WTC11 (cell line): ENCODE measurements at regions not wholly inside any gene's neighbourhood (a gene's known extent, or its start where the extent isn't known, plus 50 kb on each side); places are given as distances from the start of the nearest gene placed in this dataset.
A peak's percentile ranks its signal among the peaks of the same experiment; 100 is the strongest.

Experiments
- ATAC-seq: fragments of 200-7000 bp; cut with Tn5 transposase; 2 replicates; pipeline ENCODE4 v1.10.0; 2021; ENCODE audit warnings: mild to moderate bottlenecking, moderate library complexity
- CTCF ChIA-PET: fragments of 300-600 bp; sonication (Branson Sonifier 250); formaldehyde crosslinking; loops from one replicate; lab custom pipeline; 2021; ENCODE audit warnings: antibody characterized with exemption; lab: Charles Lee
- POLR2A ChIA-PET: fragments of 350-600 bp; sonication (Branson Sonifier 250); formaldehyde crosslinking; loops from one replicate; lab custom pipeline; 2021; ENCODE audit warnings: antibody characterized with exemption; lab: Charles Lee
- DNase-seq: peaks from one replicate; pipeline ENCODE4 v3.0.0; 2021; ENCODE audit warnings: low spot score
- H3K27ac Mint-ChIP-seq: 2 replicates; pipeline ENCODE4 v1.8.0; 2021; ENCODE audit warnings: mixed read lengths
- H3K27me3 Mint-ChIP-seq: 2 replicates; pipeline ENCODE4 v1.8.0; 2021; ENCODE audit warnings: low read depth, mild to moderate bottlenecking, moderate library complexity, mixed read lengths
- H3K36me3 Mint-ChIP-seq: 2 replicates; pipeline ENCODE4 v1.8.0; 2021; ENCODE audit warnings: mixed read lengths
- H3K4me1 Mint-ChIP-seq: 2 replicates; pipeline ENCODE4 v1.8.0; 2022; ENCODE audit warnings: mixed read lengths
- H3K4me3 Mint-ChIP-seq: 2 replicates; pipeline ENCODE4 v1.8.0; 2021; ENCODE audit warnings: mild to moderate bottlenecking, moderate library complexity, mixed read lengths
- H3K9me3 Mint-ChIP-seq: 2 replicates; pipeline ENCODE4 v1.8.0; 2021; ENCODE audit warnings: mixed read lengths
- ATF2 ChIP-seq: sonication (generic); formaldehyde crosslinking; IDR thresholded peaks from 2 replicates; pipeline ENCODE4 v1.8.1; 2022; ENCODE audit warnings: low read depth, missing genetic modification reagents, borderline replicate concordance
- ATF6 ChIP-seq: sonication (generic); formaldehyde crosslinking; IDR thresholded peaks from 2 replicates; pipeline ENCODE4 v1.8.1; 2023; ENCODE audit warnings: mild to moderate bottlenecking, missing genetic modification reagents
- CBFB ChIP-seq: sonication (generic); formaldehyde crosslinking; IDR thresholded peaks from 2 replicates; pipeline ENCODE4 v1.8.1; 2022; ENCODE audit warnings: mild to moderate bottlenecking, low read depth, missing genetic modification reagents
- CREM ChIP-seq: sonication (generic); formaldehyde crosslinking; IDR thresholded peaks from 2 replicates; pipeline ENCODE4 v1.8.1; 2022; ENCODE audit warnings: mild to moderate bottlenecking, missing genetic modification reagents, moderate library complexity
- EMX1 ChIP-seq: fragments of 250-450 bp; sonication (Bioruptor Pico); IDR thresholded peaks from 2 replicates; pipeline ENCODE4 v1.8.0; 2021; ENCODE audit warnings: mild to moderate bottlenecking
- FOXK1 ChIP-seq: sonication (generic); formaldehyde crosslinking; IDR thresholded peaks from 2 replicates; pipeline ENCODE4 v1.8.0; 2022; ENCODE audit warnings: mild to moderate bottlenecking, moderate library complexity, missing genetic modification reagents
- GRHL2 ChIP-seq: fragments of 250-450 bp; sonication (Bioruptor Pico); IDR thresholded peaks from 2 replicates; pipeline ENCODE4 v1.8.0; 2022; ENCODE audit warnings: mild to moderate bottlenecking, moderate library complexity; ENCODE audit not compliant: insufficient replicate concordance, severe bottlenecking
- GTF2I ChIP-seq: fragments of 250-450 bp; sonication (Bioruptor Pico); conservative IDR thresholded peaks from 2 replicates; pipeline ENCODE4 v1.4.0; 2021; ENCODE audit warnings: mild to moderate bottlenecking
- HMGA2 ChIP-seq: fragments of 250-450 bp; sonication (Bioruptor Pico); IDR thresholded peaks from 2 replicates; pipeline ENCODE4 v1.4.0; 2021; ENCODE audit warnings: mild to moderate bottlenecking, moderate library complexity
- IRF2 ChIP-seq: sonication (generic); formaldehyde crosslinking; IDR thresholded peaks from 2 replicates; pipeline ENCODE4 v1.8.0; 2022; ENCODE audit warnings: low read depth, missing genetic modification reagents, borderline replicate concordance
- JUN ChIP-seq: sonication (generic); formaldehyde crosslinking; IDR thresholded peaks from 2 replicates; pipeline ENCODE4 v1.8.0; 2023; ENCODE audit warnings: mild to moderate bottlenecking, missing genetic modification reagents
- NFE2L1 ChIP-seq: sonication (generic); formaldehyde crosslinking; IDR thresholded peaks from 2 replicates; pipeline ENCODE4 v1.8.1; 2023; ENCODE audit warnings: missing genetic modification reagents
- PRDM15 ChIP-seq: sonication (generic); formaldehyde crosslinking; IDR thresholded peaks from 2 replicates; pipeline ENCODE4 v1.8.0; 2022; ENCODE audit warnings: missing genetic modification reagents
- PRRX2 ChIP-seq: fragments of 250-450 bp; sonication (Bioruptor Pico); IDR thresholded peaks from 2 replicates; pipeline ENCODE4 v1.8.0; 2021; ENCODE audit warnings: mild to moderate bottlenecking
- TCF7 ChIP-seq: sonication (generic); formaldehyde crosslinking; IDR thresholded peaks from 2 replicates; pipeline ENCODE4 v1.8.0; 2022; ENCODE audit warnings: mild to moderate bottlenecking, low read depth, missing genetic modification reagents, moderate library complexity
- TEAD4 ChIP-seq: sonication (generic); formaldehyde crosslinking; IDR thresholded peaks from 2 replicates; pipeline ENCODE4 v1.8.0; 2022; ENCODE audit warnings: mild to moderate bottlenecking, missing genetic modification reagents
- USF2 ChIP-seq: sonication (generic); formaldehyde crosslinking; IDR thresholded peaks from 2 replicates; pipeline ENCODE4 v1.8.1; 2023; ENCODE audit warnings: mild to moderate bottlenecking, missing genetic modification reagents, moderate library complexity
- ZBTB21 ChIP-seq: sonication (generic); formaldehyde crosslinking; IDR thresholded peaks from 2 replicates; pipeline ENCODE4 v1.8.1; 2023; ENCODE audit warnings: mild to moderate bottlenecking, missing genetic modification reagents, borderline replicate concordance
- ZNF138 ChIP-seq: sonication (generic); formaldehyde crosslinking; conservative IDR thresholded peaks from 2 replicates; pipeline ENCODE4 v1.8.1; 2022; ENCODE audit warnings: mild to moderate bottlenecking, moderate library complexity, missing genetic modification reagents
- TF ChIP-seq, protein P1 (sequence below): sonication (generic); formaldehyde crosslinking; IDR thresholded peaks from 2 replicates; pipeline ENCODE4 v1.8.1; 2022; ENCODE audit warnings: low read depth, mild to moderate bottlenecking, moderate library complexity, missing genetic modification reagents, borderline replicate concordance
- TF ChIP-seq, protein P2 (sequence below): sonication (generic); formaldehyde crosslinking; IDR thresholded peaks from 2 replicates; pipeline ENCODE4 v1.8.1; 2023; ENCODE audit warnings: mild to moderate bottlenecking, missing genetic modification reagents, moderate library complexity
- TF ChIP-seq, protein P3 (sequence below): fragments of 250-450 bp; sonication (Bioruptor Pico); IDR thresholded peaks from 2 replicates; pipeline ENCODE4 v1.8.0; 2021; ENCODE audit warnings: mild to moderate bottlenecking
- TF ChIP-seq, protein P4 (sequence below): sonication (generic); formaldehyde crosslinking; IDR thresholded peaks from 2 replicates; pipeline ENCODE4 v1.8.1; 2022; ENCODE audit warnings: mild to moderate bottlenecking, moderate library complexity, missing genetic modification reagents

- no peak overlapping the region for H3K27ac Mint-ChIP-seq
- no peaks in the 10 kb centered on the region for H3K36me3 Mint-ChIP-seq
- POLR2A ChIA-PET = no interaction called here
- TF ChIP-seq, protein P1, sequence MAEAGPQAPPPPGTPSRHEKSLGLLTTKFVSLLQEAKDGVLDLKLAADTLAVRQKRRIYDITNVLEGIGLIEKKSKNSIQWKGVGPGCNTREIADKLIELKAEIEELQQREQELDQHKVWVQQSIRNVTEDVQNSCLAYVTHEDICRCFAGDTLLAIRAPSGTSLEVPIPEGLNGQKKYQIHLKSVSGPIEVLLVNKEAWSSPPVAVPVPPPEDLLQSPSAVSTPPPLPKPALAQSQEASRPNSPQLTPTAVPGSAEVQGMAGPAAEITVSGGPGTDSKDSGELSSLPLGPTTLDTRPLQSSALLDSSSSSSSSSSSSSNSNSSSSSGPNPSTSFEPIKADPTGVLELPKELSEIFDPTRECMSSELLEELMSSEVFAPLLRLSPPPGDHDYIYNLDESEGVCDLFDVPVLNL (CRISPR knock-in tag) = no peak
- no peak for TF ChIP-seq PRRX2 (CRISPR knock-in tag)
- TF ChIP-seq, protein P2, sequence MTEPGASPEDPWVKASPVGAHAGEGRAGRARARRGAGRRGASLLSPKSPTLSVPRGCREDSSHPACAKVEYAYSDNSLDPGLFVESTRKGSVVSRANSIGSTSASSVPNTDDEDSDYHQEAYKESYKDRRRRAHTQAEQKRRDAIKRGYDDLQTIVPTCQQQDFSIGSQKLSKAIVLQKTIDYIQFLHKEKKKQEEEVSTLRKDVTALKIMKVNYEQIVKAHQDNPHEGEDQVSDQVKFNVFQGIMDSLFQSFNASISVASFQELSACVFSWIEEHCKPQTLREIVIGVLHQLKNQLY = no peak
- no peak for TF ChIP-seq TCF7 (CRISPR knock-in tag)
- TF ChIP-seq NFE2L1 = no peak
- TF ChIP-seq PRDM15 = no peak
- TF ChIP-seq CREM (CRISPR knock-in tag) = no peak
- TF ChIP-seq GRHL2 (CRISPR knock-in tag) = no peak
- no peak for TF ChIP-seq IRF2
- TF ChIP-seq, all 79 proteins: peak for 0
- DNase-seq (no peak), ATAC-seq (no peak)
- CTCF ChIA-PET = no interaction called here
- Mint-ChIP-seq H3K27me3 (peaks cover 9% of the 10 kb centered on the region), H3K4me3 (no peak overlapping the region), H3K4me1 (peaks cover 5% of the 10 kb centered on the region; the same call in 1 of the 2 replicates), H3K9me3 (peaks cover 4% of the 10 kb centered on the region; the same call in 1 of the 2 replicates)
Observed at GRCh38 chr13:111886217-111886945, 180.6 kb upstream of the SOX1 start.

DNA sequence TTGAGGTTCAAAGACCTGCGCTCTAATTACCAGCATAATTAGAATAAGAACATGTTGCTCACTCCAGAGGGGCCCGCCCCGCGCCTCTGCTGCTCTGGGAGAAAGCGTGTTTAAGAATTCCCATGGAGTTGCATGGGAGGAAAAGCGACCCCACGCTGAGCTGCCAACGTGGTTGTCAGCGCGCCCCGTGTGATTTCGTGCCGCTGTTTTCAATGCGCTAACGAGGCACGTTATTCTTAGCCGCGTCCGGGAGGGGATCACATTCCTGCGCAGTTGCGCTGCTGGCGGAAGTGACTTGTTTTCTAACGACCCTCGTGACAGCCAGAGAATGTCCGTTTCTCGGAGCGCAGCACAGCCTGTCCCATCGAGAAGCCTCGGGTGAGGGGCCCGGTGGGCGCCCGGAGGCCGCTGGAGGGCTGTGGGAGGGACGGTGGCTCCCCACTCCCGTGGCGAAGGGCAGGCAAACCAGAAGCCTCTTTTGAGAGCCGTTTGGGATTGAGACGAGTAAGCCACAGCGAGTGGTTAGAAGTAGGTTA, 173.8 kb upstream of the SOX1 start:
- DNase-seq (peak; percentile 72), ATAC-seq (peak; percentile 72)
- H3K4me1 Mint-ChIP-seq = peaks cover 37% of the 10 kb centered on the region
- ChIA-PET POLR2A (no interaction called here), CTCF (interaction anchor here (0.5 kb wide), 1 partner anchor 58 kb away, joined by 3 read pairs; no protein-coding TSS in a partner anchor)
- H3K27me3 Mint-ChIP-seq = peaks cover 38% of the 10 kb centered on the region
- H3K36me3 Mint-ChIP-seq = no peaks in the 10 kb centered on the region
- peak overlapping the region; percentile 72 for H3K4me3 Mint-ChIP-seq
- no peaks in the 10 kb centered on the region for H3K9me3 Mint-ChIP-seq
- H3K27ac Mint-ChIP-seq = no peak overlapping the region
- TF ChIP-seq ATF6 (CRISPR knock-in tag) (no peak), TEAD4 (CRISPR knock-in tag) (peak; percentile 79; the same call in 1 of the 2 replicates), EMX1 (CRISPR knock-in tag) (no peak), ZNF138 (CRISPR knock-in tag) (no peak), FOXK1 (CRISPR knock-in tag) (peak; percentile 87), JUN (CRISPR knock-in tag) (no peak), ATF2 (CRISPR knock-in tag) (no peak), ZBTB21 (CRISPR knock-in tag) (peak; percentile 74; the same call in 1 of the 2 replicates), CBFB (no peak), HMGA2 (CRISPR knock-in tag) (no peak), USF2 (CRISPR knock-in tag) (peak; percentile 54), GTF2I (CRISPR knock-in tag) (no peak)
- TF ChIP-seq, protein P3, sequence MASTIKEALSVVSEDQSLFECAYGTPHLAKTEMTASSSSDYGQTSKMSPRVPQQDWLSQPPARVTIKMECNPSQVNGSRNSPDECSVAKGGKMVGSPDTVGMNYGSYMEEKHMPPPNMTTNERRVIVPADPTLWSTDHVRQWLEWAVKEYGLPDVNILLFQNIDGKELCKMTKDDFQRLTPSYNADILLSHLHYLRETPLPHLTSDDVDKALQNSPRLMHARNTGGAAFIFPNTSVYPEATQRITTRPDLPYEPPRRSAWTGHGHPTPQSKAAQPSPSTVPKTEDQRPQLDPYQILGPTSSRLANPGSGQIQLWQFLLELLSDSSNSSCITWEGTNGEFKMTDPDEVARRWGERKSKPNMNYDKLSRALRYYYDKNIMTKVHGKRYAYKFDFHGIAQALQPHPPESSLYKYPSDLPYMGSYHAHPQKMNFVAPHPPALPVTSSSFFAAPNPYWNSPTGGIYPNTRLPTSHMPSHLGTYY = no peak
- TF ChIP-seq, protein P4, sequence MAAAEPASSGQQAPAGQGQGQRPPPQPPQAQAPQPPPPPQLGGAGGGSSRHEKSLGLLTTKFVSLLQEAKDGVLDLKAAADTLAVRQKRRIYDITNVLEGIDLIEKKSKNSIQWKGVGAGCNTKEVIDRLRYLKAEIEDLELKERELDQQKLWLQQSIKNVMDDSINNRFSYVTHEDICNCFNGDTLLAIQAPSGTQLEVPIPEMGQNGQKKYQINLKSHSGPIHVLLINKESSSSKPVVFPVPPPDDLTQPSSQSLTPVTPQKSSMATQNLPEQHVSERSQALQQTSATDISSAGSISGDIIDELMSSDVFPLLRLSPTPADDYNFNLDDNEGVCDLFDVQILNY (CRISPR knock-in tag) = 0 out of 2 replicates have a peak, but pooled peaks have one; percentile 35
